Keratinocyte (primary cell): ENCODE measurements at regions not wholly inside any gene's neighbourhood (a gene's known extent, or its start where the extent isn't known, plus 50 kb on each side); places are given as distances from the start of the nearest gene placed in this dataset.

Source experiments
- DNase-seq: peaks from one replicate; pipeline ENCODE4 v3.0.0-alpha.2; 2011; ENCODE audit warnings: low read depth, missing footprints, low spot score
- FAIRE-seq: peaks from 2 replicates; lab custom pipeline; 2011; peaks lifted over from hg19 to GRCh38; lab: Jason Lieb, UNC
- H2AFZ ChIP-seq: 2 replicates; pipeline ENCODE4 v1.6.0; 2012; ENCODE audit warnings: low read length, control low read depth, inconsistent platforms; ENCODE audit not compliant: control insufficient read depth
- H3K27ac ChIP-seq: 2 replicates; pipeline ENCODE4 v1.5.1; 2011; ENCODE audit warnings: low read length; ENCODE audit not compliant: control insufficient read depth, insufficient read depth
- H3K27me3 ChIP-seq: 3 replicates; pipeline ENCODE4 v1.6.0; 2011; ENCODE audit warnings: low read length; ENCODE audit not compliant: control insufficient read depth, insufficient read depth; ENCODE audit errors: extremely low read depth
- H3K36me3 ChIP-seq, 2 experiments: 2 replicates in 1 of 2; 3 replicates in 1 of 2; pipeline ENCODE4 v1.5.1; 2011; ENCODE audit warnings: low read length in 2 of 2, mild to moderate bottlenecking in 1 of 2; ENCODE audit not compliant: control insufficient read depth in 2 of 2, insufficient read depth in 2 of 2; ENCODE audit errors: extremely low read depth in 1 of 2
- H3K4me1 ChIP-seq: 3 replicates; pipeline ENCODE4 v1.5.1; 2011; ENCODE audit warnings: low read length; ENCODE audit not compliant: control insufficient read depth, insufficient read depth; ENCODE audit errors: extremely low read depth
- H3K4me2 ChIP-seq: 3 replicates; pipeline ENCODE4 v1.6.0; 2011; ENCODE audit warnings: low read depth, low read length; ENCODE audit not compliant: control insufficient read depth, insufficient read depth; ENCODE audit errors: extremely low read depth
- H3K4me3 ChIP-seq, 3 experiments: fragments of 200-600 bp in 1 of 3; sonication (generic) in 1 of 3; 2 replicates in 2 of 3; 3 replicates in 1 of 3; pipeline ENCODE4 v1.5.1; 2011 to 2016; ENCODE audit warnings: low read length in 3 of 3, mild to moderate bottlenecking in 3 of 3, control low read depth in 2 of 3, inconsistent platforms in 1 of 3, low read depth in 1 of 3, mixed read lengths in 1 of 3, mixed run types in 1 of 3, moderate library complexity in 1 of 3; ENCODE audit not compliant: control insufficient read depth in 2 of 3, insufficient read depth in 2 of 3; ENCODE audit errors: extremely low read depth in 1 of 3
- H3K79me2 ChIP-seq: 2 replicates; pipeline ENCODE4 v1.6.0; 2012; ENCODE audit warnings: low read length; ENCODE audit not compliant: control insufficient read depth, insufficient read depth
- H3K9ac ChIP-seq: 3 replicates; pipeline ENCODE4 v1.6.0; 2011; ENCODE audit warnings: low read length; ENCODE audit not compliant: control insufficient read depth, insufficient read depth; ENCODE audit errors: extremely low read depth
- H3K9me1 ChIP-seq: 3 replicates; pipeline ENCODE4 v1.6.0; 2011; ENCODE audit warnings: low read length; ENCODE audit not compliant: control insufficient read depth, insufficient read depth; ENCODE audit errors: extremely low read depth
- H3K9me3 ChIP-seq: 2 replicates; pipeline ENCODE4 v1.5.1; 2012; ENCODE audit warnings: low read depth, low read length; ENCODE audit not compliant: control insufficient read depth
- H4K20me1 ChIP-seq: 3 replicates; pipeline ENCODE4 v1.6.0; 2011; ENCODE audit warnings: low read length; ENCODE audit not compliant: control insufficient read depth, insufficient read depth; ENCODE audit errors: extremely low read depth
- CTCF ChIP-seq, 3 experiments: IDR thresholded peaks in 1 of 3; conservative IDR thresholded peaks in 1 of 3; optimal IDR thresholded peaks in 1 of 3; 2 replicates in 2 of 3; 3 replicates in 1 of 3; pipeline versions ENCODE3 to v1.5.1; 2011; ENCODE audit warnings: low read length in 3 of 3, mild to moderate bottlenecking in 3 of 3, moderate library complexity in 2 of 3, control low read depth in 1 of 3, inconsistent platforms in 1 of 3; ENCODE audit not compliant: insufficient read depth in 2 of 3; ENCODE audit errors: extremely low read depth in 1 of 3
- EZH2 ChIP-seq: IDR thresholded peaks from one replicate; pipeline ENCODE4 v1.6.1; 2012; ENCODE audit warnings: inconsistent platforms, mild to moderate bottlenecking, low read length, moderate library complexity
- dilution Hi-C: fragments of 300-500 bp; cut with MboI; formaldehyde crosslinking; loops from one replicate; pipeline ENCODE4 v1.7.0; 2020; ENCODE audit warnings: low sequenced_read_pairs; ENCODE audit not compliant: extremely low pct_ligation_motif_present

DNA sequence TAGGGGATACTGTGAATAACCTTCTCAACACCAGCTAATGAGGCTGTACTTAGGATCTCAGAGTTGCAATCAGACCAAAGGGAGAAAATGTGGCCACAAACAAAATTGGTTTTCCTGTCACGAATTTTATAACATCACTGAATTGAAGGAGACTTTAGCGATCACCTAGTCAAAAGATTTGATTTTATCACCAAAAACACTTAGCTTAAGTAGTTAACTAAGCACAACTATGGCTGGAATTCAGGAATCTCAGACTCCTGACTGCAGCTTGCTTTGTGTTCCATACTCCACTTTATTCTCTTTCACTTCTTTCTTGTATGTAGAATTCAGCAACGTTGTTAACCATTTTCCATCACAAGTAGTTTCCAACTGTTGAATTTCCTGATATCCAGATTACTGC, 152.0 kb downstream of the SLC16A9 start:
- Histone ChIP-seq H3K4me2 (no peak overlapping the region), H3K79me2 (no peaks in the 10 kb centered on the region), H3K9me3 (no peaks in the 10 kb centered on the region), H3K4me3 (no peak overlapping the region), H3K9me1 (no peaks in the 10 kb centered on the region), H4K20me1 (no peaks in the 10 kb centered on the region), H3K36me3 (no peaks in the 10 kb centered on the region), H3K4me1 (no peaks in the 10 kb centered on the region), H3K9ac (no peak overlapping the region), H3K27me3 (no peaks in the 10 kb centered on the region), H3K27ac (no peak overlapping the region), H2AFZ (no peak overlapping the region)
- no peak for FAIRE-seq
- no peak for TF ChIP-seq EZH2
- no peak for TF ChIP-seq CTCF (optimal IDR thresholded peaks at IDR 0.05 in 1 of 3, IDR thresholded peaks at IDR 0.05 in 1 of 3, conservative IDR thresholded peaks at IDR 0.05 in 1 of 3; ENCODE audit: extremely low read depth in 1 of 3, insufficient read depth in 2 of 3, low read length in 3 of 3)
- dilution Hi-C loops = no loop called here
- no peak for DNase-seq

DNA sequence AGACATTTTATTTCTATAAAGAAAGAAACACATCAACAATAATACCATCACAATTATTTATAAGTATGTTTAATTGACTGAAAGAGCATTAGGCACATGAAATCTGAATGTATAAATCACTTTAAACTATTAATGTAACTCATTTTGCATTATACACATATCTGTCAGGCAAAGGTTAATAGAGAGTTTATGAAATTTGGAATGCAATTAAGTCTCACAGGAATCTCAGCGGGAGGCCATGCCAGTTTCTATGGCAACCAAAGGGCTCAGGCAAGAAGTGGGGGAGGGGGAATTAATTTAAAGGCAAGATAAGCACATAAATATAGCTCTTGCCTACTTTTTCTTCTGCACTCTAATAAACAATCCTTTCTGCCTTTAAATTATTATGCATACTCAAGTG, 152.6 kb downstream of the SLC16A9 start:
- DNase-seq = no peak
- no peaks in the 10 kb centered on the region for H3K4me1 ChIP-seq
- TF ChIP-seq EZH2 = no peak
- TF ChIP-seq CTCF (optimal IDR thresholded peaks at IDR 0.05 in 1 of 3, IDR thresholded peaks at IDR 0.05 in 1 of 3, conservative IDR thresholded peaks at IDR 0.05 in 1 of 3; ENCODE audit: extremely low read depth in 1 of 3, insufficient read depth in 2 of 3, low read length in 3 of 3) = no peak
- no peaks in the 10 kb centered on the region for H3K27me3 ChIP-seq
- no peaks in the 10 kb centered on the region for H4K20me1 ChIP-seq
- H3K79me2 ChIP-seq = no peaks in the 10 kb centered on the region
- no peaks in the 10 kb centered on the region for H3K36me3 ChIP-seq
- no peak for FAIRE-seq
- H3K9me3 ChIP-seq = no peaks in the 10 kb centered on the region
- H3K4me3 ChIP-seq = no peak overlapping the region
- no peak overlapping the region for H2AFZ ChIP-seq
- dilution Hi-C loops = no loop called here
- H3K9ac ChIP-seq = no peak overlapping the region
- H3K9me1 ChIP-seq = no peaks in the 10 kb centered on the region
- no peak overlapping the region for H3K27ac ChIP-seq
- no peak overlapping the region for H3K4me2 ChIP-seq
